ENCODE measurements at regions not wholly inside any gene's neighbourhood (a gene's known extent, or its start where the extent isn't known, plus 50 kb on each side); places are given as distances from the start of the nearest gene placed in this dataset.

DNA sequence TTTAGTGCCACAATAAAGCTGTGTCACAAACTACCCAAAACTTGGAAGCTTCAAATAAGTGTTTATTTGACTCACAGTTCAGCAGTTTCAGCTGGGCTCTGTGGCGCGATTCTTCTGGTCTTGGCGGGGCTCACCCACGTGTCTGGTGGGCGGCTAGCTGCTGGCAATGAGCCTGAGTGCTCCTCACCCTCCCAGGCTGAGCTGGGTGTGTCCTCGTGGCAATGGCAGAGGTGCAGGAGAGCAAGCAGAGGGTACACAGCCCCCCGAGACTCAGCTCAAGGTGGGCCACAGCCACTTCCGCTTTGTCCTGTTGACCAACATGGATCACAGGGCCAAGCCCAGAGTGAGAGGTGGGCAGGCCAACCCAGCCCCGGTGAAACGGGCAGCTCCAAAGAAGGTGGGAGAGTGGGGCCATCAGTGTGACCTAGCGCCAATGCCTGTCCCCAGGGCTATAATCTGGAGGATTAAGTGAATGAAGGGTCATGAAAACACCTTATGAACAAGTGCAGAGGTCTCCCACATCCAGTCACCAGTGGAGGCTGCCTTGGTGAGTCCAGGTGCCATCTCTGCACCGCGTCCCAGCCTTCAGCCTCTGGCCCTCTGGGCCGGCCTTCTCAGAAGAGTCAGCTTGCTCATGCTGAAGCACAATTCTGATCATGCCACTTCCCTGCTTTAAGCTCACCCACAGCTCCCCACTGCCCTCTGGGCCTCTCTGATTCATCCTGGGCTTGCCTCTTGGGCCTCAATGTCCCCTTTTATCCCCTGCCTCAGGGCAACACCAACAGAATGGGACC, 74.6 kb upstream of the RTL6 start:
- H3K9ac ChIP-seq = no peak overlapping the region
- 72% methylated on average over 5 of the region's 14 CpGs for WGBS (ENCODE audit: low lambda C conversion rate)
- H3K27ac ChIP-seq (ENCODE audit: low read depth in 2 of 2, low read length in 1 of 2) = no peak overlapping the region
- no peaks in the 10 kb centered on the region for H4K20me1 ChIP-seq (ENCODE audit: insufficient read depth)
- H3K79me2 ChIP-seq (ENCODE audit: insufficient read depth) = no peaks in the 10 kb centered on the region
- peaks cover 0 to 15% of the 10 kb centered on the region in 2 experiments; a peak in 1 of 4 replicates for H3K4me1 ChIP-seq (ENCODE audit: control insufficient read depth in 1 of 2, insufficient read depth in 2 of 2, low read depth in 1 of 2, low read length in 1 of 2)
- H3K9me3 ChIP-seq = no peaks in the 10 kb centered on the region
- H2AFZ ChIP-seq (ENCODE audit: low read depth) = no peak overlapping the region
- no peak overlapping the region for H3K4me3 ChIP-seq (ENCODE audit: low read depth in 2 of 2, low read length in 1 of 2)
- H3K27me3 ChIP-seq (ENCODE audit: insufficient read depth) = no peaks in the 10 kb centered on the region
- no peaks in the 10 kb centered on the region for H3K9me2 ChIP-seq
- CTCF ChIA-PET = interaction anchor here (0.6 to 1.1 kb wide), 4 partner anchors 30 to 435 kb away, joined by 3 to 5 read pairs (median 3); no protein-coding TSS in a partner anchor
- no peak for TF ChIP-seq MEF2A (IDR thresholded peaks at IDR 0.05; ENCODE audit: borderline replicate concordance, low read depth)
- no peak for TF ChIP-seq POLR2AphosphoS5 (IDR thresholded peaks at IDR 0.05; ENCODE audit: low read depth, low read length)
- no peaks in the 10 kb centered on the region for H3F3A ChIP-seq (replicated peaks; ENCODE audit: insufficient read depth)
- H3K4me2 ChIP-seq = no peak overlapping the region
- no peak for DNase-seq
- POLR2A ChIA-PET = interaction anchor here (0.6 kb wide), 1 partner anchor 53 kb away, joined by 5 read pairs; no protein-coding TSS in a partner anchor
- H3K36me3 ChIP-seq (replicated peaks in 1 of 2; ENCODE audit: control insufficient read depth in 1 of 2, insufficient read depth in 2 of 2, low read length in 1 of 2) = no peaks in the 10 kb centered on the region

DNA sequence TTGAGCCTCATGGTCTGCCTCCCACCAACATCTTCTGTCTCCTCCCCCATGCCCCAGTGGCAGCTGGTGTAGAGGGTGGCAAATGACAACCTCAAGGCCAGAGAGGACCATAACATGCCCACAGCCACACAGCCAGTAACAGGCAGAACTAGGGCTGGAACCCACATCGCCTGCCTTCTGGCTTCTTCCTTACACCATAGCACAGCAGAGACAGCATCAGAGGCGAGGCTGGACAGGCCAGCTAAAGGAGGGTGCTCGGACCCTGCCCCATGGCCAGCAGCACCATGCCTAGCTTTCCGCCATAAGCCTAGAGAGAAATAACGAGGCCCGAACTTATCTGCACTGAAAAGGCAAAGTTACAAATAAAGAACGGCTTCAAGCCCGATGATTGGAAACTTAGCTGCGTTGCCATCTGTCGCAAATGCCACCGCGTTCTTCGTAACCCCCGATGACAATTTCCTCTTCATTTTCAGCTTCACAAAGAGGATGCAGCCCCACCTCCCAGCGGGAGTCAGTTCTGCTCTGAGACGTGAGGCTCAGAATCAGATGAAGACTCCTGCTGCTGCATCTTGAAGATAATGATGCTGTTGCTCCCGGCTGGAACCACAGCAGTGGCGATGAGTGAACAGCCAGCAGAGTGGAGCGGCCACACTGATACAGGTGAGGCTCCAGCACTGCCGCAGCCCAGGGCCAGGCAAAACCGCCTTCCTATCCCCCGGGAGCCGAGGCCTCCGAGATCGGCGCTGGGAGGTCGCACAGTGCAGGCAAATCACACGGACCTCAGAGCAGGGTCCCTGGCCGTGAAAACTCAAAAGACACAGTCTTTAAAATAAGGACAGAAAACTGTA, 73.8 kb upstream of the RTL6 start:
- H3K9ac ChIP-seq = no peak overlapping the region

More for the DNA sequence above, 73.8 kb upstream of the RTL6 start:
- no peak for TF ChIP-seq NRF1 (IDR thresholded peaks at IDR 0.05; ENCODE audit: low read depth, low read length)
- TF ChIP-seq ELF1 (IDR thresholded peaks at IDR 0.05) = no peak
- TF ChIP-seq, protein P1, sequence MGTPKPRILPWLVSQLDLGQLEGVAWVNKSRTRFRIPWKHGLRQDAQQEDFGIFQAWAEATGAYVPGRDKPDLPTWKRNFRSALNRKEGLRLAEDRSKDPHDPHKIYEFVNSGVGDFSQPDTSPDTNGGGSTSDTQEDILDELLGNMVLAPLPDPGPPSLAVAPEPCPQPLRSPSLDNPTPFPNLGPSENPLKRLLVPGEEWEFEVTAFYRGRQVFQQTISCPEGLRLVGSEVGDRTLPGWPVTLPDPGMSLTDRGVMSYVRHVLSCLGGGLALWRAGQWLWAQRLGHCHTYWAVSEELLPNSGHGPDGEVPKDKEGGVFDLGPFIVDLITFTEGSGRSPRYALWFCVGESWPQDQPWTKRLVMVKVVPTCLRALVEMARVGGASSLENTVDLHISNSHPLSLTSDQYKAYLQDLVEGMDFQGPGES (IDR thresholded peaks at IDR 0.05; ENCODE audit: low read depth, low read length) = no peak
- TF ChIP-seq, protein P2, sequence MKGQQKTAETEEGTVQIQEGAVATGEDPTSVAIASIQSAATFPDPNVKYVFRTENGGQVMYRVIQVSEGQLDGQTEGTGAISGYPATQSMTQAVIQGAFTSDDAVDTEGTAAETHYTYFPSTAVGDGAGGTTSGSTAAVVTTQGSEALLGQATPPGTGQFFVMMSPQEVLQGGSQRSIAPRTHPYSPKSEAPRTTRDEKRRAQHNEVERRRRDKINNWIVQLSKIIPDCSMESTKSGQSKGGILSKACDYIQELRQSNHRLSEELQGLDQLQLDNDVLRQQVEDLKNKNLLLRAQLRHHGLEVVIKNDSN (IDR thresholded peaks at IDR 0.05; ENCODE audit: borderline replicate concordance, low read depth) = no peak
- no peak for TF ChIP-seq EP300 (IDR thresholded peaks at IDR 0.05; ENCODE audit: borderline replicate concordance in 1 of 2, low read depth in 1 of 2, low read length in 1 of 2)
- TF ChIP-seq, protein P3, sequence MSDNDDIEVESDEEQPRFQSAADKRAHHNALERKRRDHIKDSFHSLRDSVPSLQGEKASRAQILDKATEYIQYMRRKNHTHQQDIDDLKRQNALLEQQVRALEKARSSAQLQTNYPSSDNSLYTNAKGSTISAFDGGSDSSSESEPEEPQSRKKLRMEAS (IDR thresholded peaks at IDR 0.05; ENCODE audit: low read depth) = no peak
- TF ChIP-seq YY1 (IDR thresholded peaks at IDR 0.05; ENCODE audit: low read depth) = no peak
- no peak for TF ChIP-seq FOXJ3 (CRISPR knock-in tag; IDR thresholded peaks at IDR 0.05)
- no peak for TF ChIP-seq PBX3 (IDR thresholded peaks at IDR 0.05)
- TF ChIP-seq MEF2A (IDR thresholded peaks at IDR 0.05; ENCODE audit: borderline replicate concordance, low read depth) = no peak
- no peak for TF ChIP-seq CTCF (IDR thresholded peaks at IDR 0.05)
- no peak for TF ChIP-seq RCOR1 (IDR thresholded peaks at IDR 0.05; ENCODE audit: low read length)
- no peak for TF ChIP-seq RFX5 (IDR thresholded peaks at IDR 0.05; ENCODE audit: low read length)
- TF ChIP-seq POLR2AphosphoS5 (IDR thresholded peaks at IDR 0.05; ENCODE audit: low read depth, low read length) = no peak
- no peak for TF ChIP-seq TEAD4 (IDR thresholded peaks at IDR 0.05; ENCODE audit: borderline replicate concordance, insufficient read depth)
- TF ChIP-seq TAF1 (IDR thresholded peaks at IDR 0.05; ENCODE audit: borderline replicate concordance, low read depth, low read length) = no peak
- H2AFZ ChIP-seq (ENCODE audit: low read depth) = no peak overlapping the region
- no peak for DNase-seq
- no peaks in the 10 kb centered on the region for H3K79me2 ChIP-seq (ENCODE audit: insufficient read depth)
- ChIA-PET CTCF (interaction anchor here (0.6 to 1.3 kb wide), 6 partner anchors 8 to 435 kb away, joined by 3 to 5 read pairs (median 3); no protein-coding TSS in a partner anchor), POLR2A (interaction anchor here (0.6 kb wide), 1 partner anchor 52 kb away, joined by 5 read pairs; no protein-coding TSS in a partner anchor)
- WGBS (ENCODE audit: low lambda C conversion rate) = 80% methylated on average over 29 of the region's 29 CpGs
- no peak overlapping the region for H3K4me2 ChIP-seq
- no peaks in the 10 kb centered on the region for H3K27me3 ChIP-seq (ENCODE audit: insufficient read depth)
- no peaks in the 10 kb centered on the region for H3F3A ChIP-seq (replicated peaks; ENCODE audit: insufficient read depth)
- no peaks in the 10 kb centered on the region for H4K20me1 ChIP-seq (ENCODE audit: insufficient read depth)
- H3K4me1 ChIP-seq (ENCODE audit: control insufficient read depth in 1 of 2, insufficient read depth in 2 of 2, low read depth in 1 of 2, low read length in 1 of 2) = peaks cover 0 to 15% of the 10 kb centered on the region in 2 experiments; a peak in 1 of 4 replicates
- no peaks in the 10 kb centered on the region for H3K36me3 ChIP-seq (replicated peaks in 1 of 2; ENCODE audit: control insufficient read depth in 1 of 2, insufficient read depth in 2 of 2, low read length in 1 of 2)
- no peaks in the 10 kb centered on the region for H3K9me2 ChIP-seq
- H3K27ac ChIP-seq (ENCODE audit: low read depth in 2 of 2, low read length in 1 of 2) = no peak overlapping the region
- H3K4me3 ChIP-seq (ENCODE audit: low read depth in 2 of 2, low read length in 1 of 2) = no peak overlapping the region
- H3K9me3 ChIP-seq = no peaks in the 10 kb centered on the region
